ENCODE measurements at regions not wholly inside any gene's neighbourhood (a gene's known extent, or its start where the extent isn't known, plus 50 kb on each side); places are given as distances from the start of the nearest gene placed in this dataset.

DNA sequence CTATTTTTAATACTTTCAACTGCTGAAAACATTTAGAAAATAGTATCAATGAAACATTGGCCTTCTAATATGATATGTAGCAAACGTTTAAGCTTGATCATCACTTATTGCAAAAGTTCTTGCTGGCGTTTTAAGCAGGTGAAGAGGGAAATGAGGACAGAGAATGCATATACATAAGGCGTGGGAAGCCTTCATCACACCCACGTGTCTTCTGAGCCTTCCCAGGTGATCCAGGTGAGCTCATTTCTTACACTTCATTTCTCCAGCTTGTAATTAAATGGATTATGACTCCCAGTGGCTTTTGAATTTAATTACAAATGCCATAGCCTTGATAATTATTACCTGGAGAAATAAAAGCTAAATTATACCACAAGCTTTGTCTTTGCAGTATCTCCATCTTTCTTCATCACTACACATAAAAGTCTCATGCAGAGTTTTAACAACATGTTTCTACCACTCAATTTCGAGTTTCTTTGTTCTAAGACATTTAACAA lies 1973.8 kb downstream of the MRPL39 start:
- TF ChIP-seq ZFP36 (IDR thresholded peaks at IDR 0.05; ENCODE audit: borderline replicate concordance, partially characterized antibody) (no peak), SMC3 (IDR thresholded peaks at IDR 0.05) (no peak), EP300 (IDR thresholded peaks at IDR 0.05) (no peak), HOXB5 (CRISPR knock-in tag; IDR thresholded peaks at IDR 0.05) (no peak), POLR2A (IDR thresholded peaks at IDR 0.05; ENCODE audit: low read length) (no peak)
- TF ChIP-seq, protein P1, sequence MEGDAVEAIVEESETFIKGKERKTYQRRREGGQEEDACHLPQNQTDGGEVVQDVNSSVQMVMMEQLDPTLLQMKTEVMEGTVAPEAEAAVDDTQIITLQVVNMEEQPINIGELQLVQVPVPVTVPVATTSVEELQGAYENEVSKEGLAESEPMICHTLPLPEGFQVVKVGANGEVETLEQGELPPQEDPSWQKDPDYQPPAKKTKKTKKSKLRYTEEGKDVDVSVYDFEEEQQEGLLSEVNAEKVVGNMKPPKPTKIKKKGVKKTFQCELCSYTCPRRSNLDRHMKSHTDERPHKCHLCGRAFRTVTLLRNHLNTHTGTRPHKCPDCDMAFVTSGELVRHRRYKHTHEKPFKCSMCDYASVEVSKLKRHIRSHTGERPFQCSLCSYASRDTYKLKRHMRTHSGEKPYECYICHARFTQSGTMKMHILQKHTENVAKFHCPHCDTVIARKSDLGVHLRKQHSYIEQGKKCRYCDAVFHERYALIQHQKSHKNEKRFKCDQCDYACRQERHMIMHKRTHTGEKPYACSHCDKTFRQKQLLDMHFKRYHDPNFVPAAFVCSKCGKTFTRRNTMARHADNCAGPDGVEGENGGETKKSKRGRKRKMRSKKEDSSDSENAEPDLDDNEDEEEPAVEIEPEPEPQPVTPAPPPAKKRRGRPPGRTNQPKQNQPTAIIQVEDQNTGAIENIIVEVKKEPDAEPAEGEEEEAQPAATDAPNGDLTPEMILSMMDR (IDR thresholded peaks at IDR 0.05), result no peak

All from A549 (cell line).